ENCODE measurements at regions not wholly inside any gene's neighbourhood (a gene's known extent, or its start where the extent isn't known, plus 50 kb on each side); places are given as distances from the start of the nearest gene placed in this dataset.

- ATAC-seq (ENCODE audit: low FRiP score in 2 of 2): no peak
- no peaks in the 10 kb centered on the region for H3K36me3 ChIP-seq
Measured at GRCh38 chrX:87376896-87377295, 140.7 kb upstream of the KLHL4 start.

GRCh38 chrX:87388381-87388780 is 129.2 kb upstream of the KLHL4 start:
- H3K36me3 ChIP-seq: no peaks in the 10 kb centered on the region
- H3K27me3 ChIP-seq: no peaks in the 10 kb centered on the region
- WGBS, 2 donors: 78% methylated on average over 1 of the region's 1 CpG; no CpG with 5 or more reads in 1 of the 2 donors
- no peaks in the 10 kb centered on the region for H3K9me3 ChIP-seq
- no peak overlapping the region for H3K27ac ChIP-seq
- ATAC-seq (ENCODE audit: low FRiP score in 2 of 2) (no peak), DNase-seq (no peak)
- no peak overlapping the region for H3K4me3 ChIP-seq
- no peaks in the 10 kb centered on the region for H3K4me1 ChIP-seq
- TF ChIP-seq CTCF (IDR thresholded peaks at IDR 0.05) (no peak), POLR2A (IDR thresholded peaks at IDR 0.05) (no peak), POLR2AphosphoS5 (IDR thresholded peaks at IDR 0.05) (no peak), EP300 (IDR thresholded peaks at IDR 0.05) (no peak)

More at GRCh38 chrX:87376896-87377295, 140.7 kb upstream of the KLHL4 start:
- WGBS, 2 donors: 84 to 85% methylated on average over 4 of the region's 4 CpGs
- Histone ChIP-seq H3K27ac (no peak overlapping the region), H3K4me3 (no peak overlapping the region), H3K4me1 (no peaks in the 10 kb centered on the region), H3K27me3 (no peaks in the 10 kb centered on the region), H3K9me3 (no peaks in the 10 kb centered on the region)
- TF ChIP-seq EP300 (IDR thresholded peaks at IDR 0.05): no peak
- TF ChIP-seq POLR2A (IDR thresholded peaks at IDR 0.05): no peak
- TF ChIP-seq POLR2AphosphoS5 (IDR thresholded peaks at IDR 0.05): no peak
- no peak for TF ChIP-seq CTCF (IDR thresholded peaks at IDR 0.05)
- DNase-seq: no peak

DNA sequence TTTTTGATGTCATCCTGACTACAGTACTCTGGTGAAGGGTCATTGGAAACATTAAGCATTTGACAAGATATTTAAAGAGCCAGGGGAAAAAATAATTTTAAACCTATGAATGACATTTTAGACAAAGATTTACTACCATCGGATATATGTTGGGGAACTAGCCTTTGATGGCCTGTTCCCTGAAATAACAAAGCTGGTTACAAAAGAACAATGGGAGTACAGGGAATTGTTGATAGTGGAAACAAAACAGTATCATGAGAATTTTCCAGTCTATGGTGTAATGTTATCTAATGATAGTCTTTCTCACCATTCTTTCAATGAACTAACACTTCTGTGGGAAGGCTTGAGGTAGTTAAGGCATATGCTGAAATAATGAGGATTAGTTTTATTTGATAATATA is 125.9 kb upstream of the KLHL4 start:
- 20 to 48% methylated on average over 1 of the region's 1 CpG for WGBS, 2 donors
- no peak overlapping the region for H3K4me3 ChIP-seq
- no peaks in the 10 kb centered on the region for H3K27me3 ChIP-seq
- DNase-seq (no peak), ATAC-seq (ENCODE audit: low FRiP score in 2 of 2) (no peak)
- no peaks in the 10 kb centered on the region for H3K4me1 ChIP-seq
- H3K9me3 ChIP-seq: no peaks in the 10 kb centered on the region
- TF ChIP-seq EP300 (IDR thresholded peaks at IDR 0.05): no peak
- TF ChIP-seq POLR2A (IDR thresholded peaks at IDR 0.05): no peak
- no peak for TF ChIP-seq CTCF (IDR thresholded peaks at IDR 0.05)
- no peak for TF ChIP-seq POLR2AphosphoS5 (IDR thresholded peaks at IDR 0.05)
- H3K27ac ChIP-seq: no peak overlapping the region
- no peaks in the 10 kb centered on the region for H3K36me3 ChIP-seq

DNA sequence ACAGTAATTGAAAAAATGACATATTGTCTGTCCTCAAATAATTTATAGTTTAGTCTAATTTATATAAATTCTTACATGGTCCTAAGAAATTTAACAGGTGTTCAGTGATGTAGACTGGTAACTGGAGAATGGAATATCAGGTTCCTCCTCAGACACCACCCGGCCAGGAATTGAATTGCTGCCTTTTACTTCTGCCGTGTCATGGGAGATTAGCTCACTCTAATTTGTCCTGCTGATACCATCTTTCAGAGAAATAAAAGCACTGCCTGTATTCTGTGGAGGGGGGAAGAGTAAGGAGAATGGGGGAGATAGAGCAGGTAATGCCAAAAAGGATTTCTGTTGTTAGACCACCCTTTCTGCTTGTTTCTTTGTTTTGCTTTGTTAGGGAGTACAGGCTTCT is 125.2 kb upstream of the KLHL4 start:
- no peak for DNase-seq
- TF ChIP-seq CTCF (IDR thresholded peaks at IDR 0.05) (no peak), EP300 (IDR thresholded peaks at IDR 0.05) (no peak), POLR2A (IDR thresholded peaks at IDR 0.05) (no peak), POLR2AphosphoS5 (IDR thresholded peaks at IDR 0.05) (no peak)
- no peak overlapping the region for H3K27ac ChIP-seq
- H3K36me3 ChIP-seq: no peaks in the 10 kb centered on the region
- H3K4me1 ChIP-seq: no peaks in the 10 kb centered on the region
- H3K4me3 ChIP-seq: no peak overlapping the region
- no peaks in the 10 kb centered on the region for H3K27me3 ChIP-seq
- 33 to 53% methylated on average over 2 of the region's 2 CpGs for WGBS, 2 donors
- no peak for ATAC-seq (ENCODE audit: low FRiP score in 2 of 2)
- no peaks in the 10 kb centered on the region for H3K9me3 ChIP-seq

GRCh38 chrX:87397103-87397886 is 120.3 kb upstream of the KLHL4 start:
- no peak overlapping the region for H3K4me3 ChIP-seq
- H3K27ac ChIP-seq: no peak overlapping the region
- ATAC-seq (ENCODE audit: low FRiP score in 2 of 2) (peak in 1 of 2 donors; percentile 75), DNase-seq (no peak)
- no peaks in the 10 kb centered on the region for H3K27me3 ChIP-seq
- 50 to 53% methylated on average over 2 of the region's 2 CpGs for WGBS, 2 donors
- no peaks in the 10 kb centered on the region for H3K4me1 ChIP-seq
- H3K9me3 ChIP-seq: no peaks in the 10 kb centered on the region
- TF ChIP-seq EP300 (IDR thresholded peaks at IDR 0.05) (no peak), POLR2A (IDR thresholded peaks at IDR 0.05) (no peak), POLR2AphosphoS5 (IDR thresholded peaks at IDR 0.05) (no peak), CTCF (IDR thresholded peaks at IDR 0.05) (no peak)
- H3K36me3 ChIP-seq: no peaks in the 10 kb centered on the region

Data from upper lobe of left lung (tissue), 6 donors.